HepG2 (cell line): ENCODE measurements at regions not wholly inside any gene's neighbourhood (a gene's known extent, or its start where the extent isn't known, plus 50 kb on each side); places are given as distances from the start of the nearest gene placed in this dataset.

Experiments used
- ATAC-seq: fragments of 200-7000 bp; cut with Tn5 transposase; 3 replicates; pipeline ENCODE4 v1.9.1; 2020; ENCODE audit warnings: mild to moderate bottlenecking, moderate library complexity
- BruUV-seq: library from RNA; stranded (reverse); fragments of 400-500 nt; replicated peaks from 2 replicates; lab custom pipeline; 2021; lab: Mats Ljungman, UMichigan
- CTCF ChIA-PET: fragments of 300-600 bp; formaldehyde crosslinking; extraction: SDS; loops from one replicate; lab custom pipeline; 2021; ENCODE audit warnings: low total read pairs, inconsistent platforms, low intra/inter-chr PET ratio; lab: Yijun Ruan, JAX
- POLR2A ChIA-PET: fragments of 350-600 bp; sonication (Branson Sonifier 250); formaldehyde crosslinking; loops from one replicate; lab custom pipeline; 2020; ENCODE audit warnings: antibody characterized with exemption, inconsistent platforms; lab: Yijun Ruan, JAX
- DNase-seq: peaks from one replicate; pipeline ENCODE4 v3.0.0-alpha.2; 2015; ENCODE audit warnings: low spot score
- FAIRE-seq: peaks from 3 replicates; lab custom pipeline; 2011; peaks lifted over from hg19 to GRCh38; lab: Jason Lieb, UNC
- H2AFZ ChIP-seq: one replicate; pipeline ENCODE4 v1.6.1; 2011; ENCODE audit warnings: low read length, inconsistent platforms
- H3K27ac ChIP-seq: fragments of 300-600 bp; 3 replicates; pipeline ENCODE4 v1.8.0; 2011; ENCODE audit warnings: mixed run types, mild to moderate bottlenecking, mixed read lengths, low read length, inconsistent platforms; ENCODE audit not compliant: insufficient read depth; ENCODE audit errors: extremely low read length
- H3K27me3 ChIP-seq, 2 experiments: fragments of 200-600 bp in 1 of 2; 2 replicates in 1 of 2; 3 replicates in 1 of 2; pipeline versions ENCODE4 v1.6.0 to v1.8.0; 2011; ENCODE audit warnings: low read length in 2 of 2, mild to moderate bottlenecking in 2 of 2, moderate library complexity in 2 of 2, inconsistent platforms in 1 of 2; ENCODE audit not compliant: insufficient read depth in 2 of 2, control insufficient read depth in 1 of 2
- H3K36me3 ChIP-seq, 2 experiments: fragments of 200-600 bp in 1 of 2; replicated peaks in 1 of 2; 2 replicates in 1 of 2; 3 replicates in 1 of 2; pipeline versions ENCODE4 v1.5.1 to v1.8.0; 2011; ENCODE audit warnings: low read length in 2 of 2, inconsistent platforms in 1 of 2; ENCODE audit not compliant: insufficient read depth in 2 of 2, control insufficient read depth in 1 of 2
- H3K4me1 ChIP-seq: 2 replicates; pipeline ENCODE4 v1.5.1; 2012; ENCODE audit warnings: low read length, inconsistent platforms; ENCODE audit not compliant: insufficient read depth
- H3K4me2 ChIP-seq: 2 replicates; pipeline ENCODE4 v1.6.0; 2011; ENCODE audit warnings: low read depth, low read length, inconsistent platforms
- H3K4me3 ChIP-seq, 3 experiments: fragments of 200-600 bp in 1 of 3; sonication (generic), shearing (Covaris generic) in 1 of 3; replicated peaks in 1 of 3; 2 replicates each; pipeline ENCODE4 v1.5.1; 2011 to 2016; ENCODE audit warnings: low read length in 3 of 3, inconsistent platforms in 2 of 3, low read depth in 2 of 3, mild to moderate bottlenecking in 2 of 3, control low read depth in 1 of 3, mixed read lengths in 1 of 3; ENCODE audit not compliant: insufficient read depth in 1 of 3
- H3K79me2 ChIP-seq: one replicate; pipeline ENCODE4 v1.6.1; 2011; ENCODE audit warnings: low read length, inconsistent platforms; ENCODE audit not compliant: insufficient read depth
- H3K9ac ChIP-seq: 2 replicates; pipeline ENCODE4 v1.6.0; 2011; ENCODE audit warnings: mild to moderate bottlenecking, low read depth, low read length, inconsistent platforms; ENCODE audit not compliant: insufficient read depth
- H3K9me3 ChIP-seq: 2 replicates; pipeline ENCODE4 v1.5.1; 2012; ENCODE audit warnings: mild to moderate bottlenecking, low read length
- H4K20me1 ChIP-seq: 2 replicates; pipeline ENCODE4 v1.6.0; 2011; ENCODE audit warnings: inconsistent platforms, mild to moderate bottlenecking, low read length, moderate library complexity; ENCODE audit not compliant: insufficient read depth
- ASH2L ChIP-seq: fragments of 300-600, 200-600 bp; sonication (generic); IDR thresholded peaks from 2 replicates; pipeline ENCODE4 v1.7.0; 2017; ENCODE audit warnings: low read depth, mild to moderate bottlenecking, moderate library complexity, mixed read lengths, low read length; ENCODE audit not compliant: insufficient read length
- GABPB1 ChIP-seq: IDR thresholded peaks from 2 replicates; pipeline ENCODE4 v1.6.1; 2016; ENCODE audit warnings: mild to moderate bottlenecking, missing genetic modification reagents, moderate library complexity, missing compliant biosample characterization
- GATA4 ChIP-seq: sonication (generic); IDR thresholded peaks from 2 replicates; pipeline ENCODE4 v1.6.1; 2016; ENCODE audit warnings: antibody characterized with exemption, low read depth, borderline replicate concordance
- HOXA5 ChIP-seq: sonication (generic); formaldehyde crosslinking; IDR thresholded peaks from 2 replicates; pipeline ENCODE4 v1.4.0; 2020; ENCODE audit warnings: missing genetic modification reagents
- KDM4B ChIP-seq: sonication (generic); formaldehyde crosslinking; IDR thresholded peaks from 2 replicates; pipeline ENCODE4 v1.4.0; 2020; ENCODE audit warnings: missing genetic modification reagents
- PHB2 ChIP-seq: fragments of 450-650 bp; IDR thresholded peaks from 2 replicates; pipeline ENCODE4 v1.6.1; 2018; ENCODE audit not compliant: partially characterized antibody
- ZBTB43 ChIP-seq: sonication (generic); formaldehyde crosslinking; conservative IDR thresholded peaks from 2 replicates; pipeline ENCODE4 v1.4.0; 2020; ENCODE audit warnings: missing genetic modification reagents
- ZNF44 ChIP-seq: sonication (generic); formaldehyde crosslinking; IDR thresholded peaks from 2 replicates; pipeline ENCODE4 v1.5.1; 2020; ENCODE audit warnings: mild to moderate bottlenecking, missing genetic modification reagents
- ZNF549 ChIP-seq: sonication (generic); formaldehyde crosslinking; IDR thresholded peaks from 2 replicates; pipeline ENCODE4 v1.5.0; 2020; ENCODE audit warnings: missing genetic modification reagents
- ZNF562 ChIP-seq: sonication (generic); formaldehyde crosslinking; IDR thresholded peaks from 2 replicates; pipeline ENCODE4 v1.8.0; 2022; ENCODE audit warnings: missing genetic modification reagents, borderline replicate concordance
- ZNF652 ChIP-seq: IDR thresholded peaks from 2 replicates; pipeline ENCODE4 v1.6.1; 2016; ENCODE audit warnings: low read depth, borderline replicate concordance
- ZNF781 ChIP-seq: sonication (generic); formaldehyde crosslinking; IDR thresholded peaks from 2 replicates; pipeline ENCODE4 v1.5.1; 2020; ENCODE audit warnings: borderline replicate concordance, mild to moderate bottlenecking, missing genetic modification reagents; ENCODE audit errors: not compliant biosample characterization
- ZSCAN21 ChIP-seq: sonication (generic); formaldehyde crosslinking; IDR thresholded peaks from 2 replicates; pipeline ENCODE4 v1.8.0; 2022; ENCODE audit warnings: mild to moderate bottlenecking, missing genetic modification reagents, moderate library complexity, borderline replicate concordance
- ZSCAN9 ChIP-seq: IDR thresholded peaks from 2 replicates; pipeline ENCODE4 v1.6.1; 2016; ENCODE audit warnings: borderline replicate concordance
- WGBS: methylation state at CpG from one replicate; pipeline ENCODE4 v1.1.6; 2017; ENCODE audit warnings: low lambda C conversion rate; 5-methylcytosine and 5-hydroxymethylcytosine counted together
- in situ Hi-C: cut with HindIII; loops from 2 replicates; pipeline ENCODE4 v1.10.0; 2017; ENCODE audit warnings: low pct_unique_long_range_greater_than_20kb; ENCODE audit not compliant: extremely low pct_ligation_motif_present
- intact Hi-C: fragments of 100-400 bp; cut with micrococcal nuclease; formaldehyde crosslinking; loops from one replicate; pipeline ENCODE4 v1.10.0; 2022; ENCODE audit not compliant: unreplicated experiment
- TF ChIP-seq, protein P1 (sequence below): sonication (generic); formaldehyde crosslinking; IDR thresholded peaks from 2 replicates; pipeline ENCODE4 v1.5.0; 2020; ENCODE audit warnings: missing genetic modification reagents, mild to moderate bottlenecking, borderline replicate concordance
- TF ChIP-seq, protein P2 (sequence below): sonication (generic); formaldehyde crosslinking; IDR thresholded peaks from 2 replicates; pipeline ENCODE4 v1.5.0; 2020; ENCODE audit warnings: mild to moderate bottlenecking, low read depth, missing genetic modification reagents, borderline replicate concordance

DNA sequence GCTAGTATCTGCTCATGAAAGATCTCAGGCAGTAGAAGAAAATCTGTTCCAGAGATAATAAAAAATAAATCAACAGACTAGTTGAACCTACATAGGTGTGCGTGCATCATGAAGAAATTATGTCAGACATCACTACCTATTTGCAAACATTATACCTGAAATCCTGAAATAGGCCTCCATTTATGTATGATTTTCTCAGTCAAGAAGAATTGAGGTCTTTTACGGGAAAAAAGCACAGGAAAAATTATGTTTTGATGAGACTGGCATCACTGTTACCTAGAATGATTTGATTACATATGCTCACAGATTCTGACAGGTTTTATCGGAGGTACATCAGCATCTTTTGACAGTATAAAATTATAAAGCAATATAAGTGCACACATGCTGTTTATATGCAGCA lies 1570.5 kb upstream of the NUDT12 start:
- ATAC-seq, result no peak
- Histone ChIP-seq H3K9ac (no peak overlapping the region), H3K36me3 (no peaks in the 10 kb centered on the region), H3K27ac (no peak overlapping the region), H3K4me3 (no peak overlapping the region), H2AFZ (no peak overlapping the region), H4K20me1 (no peaks in the 10 kb centered on the region), H3K9me3 (no peaks in the 10 kb centered on the region), H3K4me1 (no peaks in the 10 kb centered on the region), H3K27me3 (no peaks in the 10 kb centered on the region), H3K4me2 (no peak overlapping the region), H3K79me2 (no peaks in the 10 kb centered on the region)
- no peak for FAIRE-seq
- no peak for TF ChIP-seq ZBTB43 (CRISPR knock-in tag)
- no peak for TF ChIP-seq GATA4
- no peak for TF ChIP-seq HOXA5 (CRISPR knock-in tag)
- TF ChIP-seq ZSCAN9 (CRISPR knock-in tag), result no peak
- no peak for TF ChIP-seq ZNF44
- no peak for TF ChIP-seq ZNF562 (CRISPR knock-in tag)
- TF ChIP-seq ZNF549 (CRISPR knock-in tag), result no peak
- TF ChIP-seq ZSCAN21 (CRISPR knock-in tag), result no peak
- TF ChIP-seq GABPB1, result no peak
- TF ChIP-seq KDM4B (CRISPR knock-in tag), result no peak
- TF ChIP-seq, protein P1, sequence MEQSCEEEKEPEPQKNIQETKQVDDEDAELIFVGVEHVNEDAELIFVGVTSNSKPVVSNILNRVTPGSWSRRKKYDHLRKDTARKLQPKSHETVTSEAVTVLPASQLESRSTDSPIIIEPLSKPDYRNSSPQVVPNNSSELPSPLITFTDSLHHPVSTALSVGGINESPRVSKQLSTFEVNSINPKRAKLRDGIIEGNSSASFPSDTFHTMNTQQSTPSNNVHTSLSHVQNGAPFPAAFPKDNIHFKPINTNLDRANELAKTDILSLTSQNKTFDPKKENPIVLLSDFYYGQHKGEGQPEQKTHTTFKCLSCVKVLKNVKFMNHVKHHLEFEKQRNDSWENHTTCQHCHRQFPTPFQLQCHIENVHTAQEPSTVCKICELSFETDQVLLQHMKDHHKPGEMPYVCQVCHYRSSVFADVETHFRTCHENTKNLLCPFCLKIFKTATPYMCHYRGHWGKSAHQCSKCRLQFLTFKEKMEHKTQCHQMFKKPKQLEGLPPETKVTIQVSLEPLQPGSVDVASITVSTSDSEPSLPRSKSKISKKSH, result no peak
- TF ChIP-seq ZNF652 (CRISPR knock-in tag), result no peak
- TF ChIP-seq PHB2, result no peak
- no peak for TF ChIP-seq ASH2L
- no peak for TF ChIP-seq ZNF781
- TF ChIP-seq, protein P2, sequence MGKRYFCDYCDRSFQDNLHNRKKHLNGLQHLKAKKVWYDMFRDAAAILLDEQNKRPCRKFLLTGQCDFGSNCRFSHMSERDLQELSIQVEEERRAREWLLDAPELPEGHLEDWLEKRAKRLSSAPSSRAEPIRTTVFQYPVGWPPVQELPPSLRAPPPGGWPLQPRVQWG, result no peak
- in situ Hi-C loops (no loop called here), intact Hi-C loops (no loop called here)
- DNase-seq, result no peak
- ChIA-PET CTCF (no interaction called here), POLR2A (no interaction called here)
- no TSS peak for BruUV-seq
- 20% methylated on average over 3 of the region's 3 CpGs for WGBS
